IMR-90 (cell line): ENCODE measurements at regions not wholly inside any gene's neighbourhood (a gene's known extent, or its start where the extent isn't known, plus 50 kb on each side); places are given as distances from the start of the nearest gene placed in this dataset.

ENCODE experiments used
- ATAC-seq: fragments of 200-7000 bp; cut with Tn5 transposase; 2 replicates; pipeline ENCODE4 v1.9.1; 2020; ENCODE audit warnings: low read depth, mild to moderate bottlenecking, moderate library complexity
- BruUV-seq: library from RNA; stranded (reverse); fragments of 400-500 nt; replicated peaks from 2 replicates; lab custom pipeline; 2021; lab: Mats Ljungman, UMichigan
- CTCF ChIA-PET: fragments of 300-600 bp; formaldehyde crosslinking; extraction: SDS; loops from one replicate; lab custom pipeline; 2021; ENCODE audit warnings: antibody characterized with exemption; lab: Yijun Ruan, JAX
- POLR2A ChIA-PET: fragments of 300-600 bp; sonication (Branson Sonifier 250); formaldehyde crosslinking; loops from one replicate; lab custom pipeline; 2022; ENCODE audit warnings: antibody characterized with exemption; ENCODE audit not compliant: unreplicated experiment; lab: Charles Lee
- DNase-seq: peaks from one replicate; pipeline ENCODE4 v3.0.0; 2013
- H2AFZ ChIP-seq: replicated peaks from 2 replicates; pipeline ENCODE3; 2013; ENCODE audit warnings: low read length, mild to moderate bottlenecking; ENCODE audit not compliant: poor library complexity
- H2AK5ac ChIP-seq: 2 replicates; pipeline ENCODE4 v1.6.1; 2013; ENCODE audit warnings: low read depth, low read length, inconsistent platforms
- H2AK9ac ChIP-seq: replicated peaks from 2 replicates; pipeline ENCODE3; 2013; ENCODE audit warnings: mild to moderate bottlenecking, low read depth, low read length, moderate library complexity; ENCODE audit not compliant: poor library complexity
- H2BK120ac ChIP-seq: 2 replicates; pipeline ENCODE4 v1.6.1; 2013; ENCODE audit warnings: low read depth, low read length, inconsistent platforms
- H2BK15ac ChIP-seq: 3 replicates; pipeline ENCODE4 v1.6.1; 2013; ENCODE audit warnings: low read depth, low read length, inconsistent platforms
- H2BK20ac ChIP-seq: 2 replicates; pipeline ENCODE4 v1.6.1; 2013; ENCODE audit warnings: low read depth, mild to moderate bottlenecking, inconsistent platforms, low read length, moderate library complexity
- H2BK5ac ChIP-seq: 2 replicates; pipeline ENCODE4 v1.6.1; 2013; ENCODE audit warnings: mild to moderate bottlenecking, low read depth, low read length, inconsistent platforms; ENCODE audit not compliant: poor library complexity, severe bottlenecking
- H3K14ac ChIP-seq: replicated peaks from 2 replicates; pipeline ENCODE4 v1.6.1; 2013; ENCODE audit warnings: low read depth, low read length, inconsistent platforms
- H3K18ac ChIP-seq: 2 replicates; pipeline ENCODE4 v1.6.1; 2013; ENCODE audit warnings: low read depth, low read length, control low read depth
- H3K23ac ChIP-seq: 2 replicates; pipeline ENCODE4 v1.6.1; 2013; ENCODE audit warnings: low read depth, low read length, inconsistent platforms
- H3K27ac ChIP-seq: 2 replicates; pipeline ENCODE4 v1.5.1; 2013; ENCODE audit warnings: mild to moderate bottlenecking, control low read depth, low read length; ENCODE audit not compliant: insufficient read depth
- H3K27me3 ChIP-seq: 2 replicates; pipeline ENCODE4 v1.6.1; 2013; ENCODE audit warnings: low read length; ENCODE audit not compliant: control insufficient read depth, insufficient read depth
- H3K36me3 ChIP-seq: 2 replicates; pipeline ENCODE4 v1.6.1; 2013; ENCODE audit warnings: low read length, mixed read lengths; ENCODE audit not compliant: control insufficient read depth, insufficient read depth
- H3K4ac ChIP-seq: 2 replicates; pipeline ENCODE4 v1.6.1; 2013; ENCODE audit warnings: low read depth, low read length, inconsistent platforms
- H3K4me1 ChIP-seq: 2 replicates; pipeline ENCODE4 v1.6.1; 2013; ENCODE audit warnings: low read length, mixed read lengths; ENCODE audit not compliant: control insufficient read depth, insufficient read depth
- H3K4me2 ChIP-seq: 2 replicates; pipeline ENCODE4 v1.6.1; 2013; ENCODE audit warnings: low read depth, mild to moderate bottlenecking, control low read depth, low read length, moderate library complexity
- H3K4me3 ChIP-seq: 2 replicates; pipeline ENCODE4 v1.5.1; 2013; ENCODE audit warnings: low read depth, mild to moderate bottlenecking, control low read depth, low read length, moderate library complexity; ENCODE audit not compliant: insufficient read depth
- H3K56ac ChIP-seq: 2 replicates; pipeline ENCODE4 v1.6.1; 2013; ENCODE audit warnings: low read length, inconsistent platforms; ENCODE audit not compliant: insufficient read depth; ENCODE audit errors: extremely low read depth
- H3K79me1 ChIP-seq, 2 experiments: 2 replicates each; pipeline ENCODE4 v1.6.1; 2013; ENCODE audit warnings: low read length in 2 of 2, inconsistent platforms in 1 of 2, low read depth in 1 of 2
- H3K9ac ChIP-seq: 2 replicates; pipeline ENCODE4 v1.6.1; 2013; ENCODE audit warnings: low read depth, low read length, control low read depth
- H3K9me1 ChIP-seq: 2 replicates; pipeline ENCODE4 v1.6.1; 2013; ENCODE audit warnings: low read length, inconsistent platforms; ENCODE audit not compliant: insufficient read depth
- H3K9me3 ChIP-seq: 2 replicates; pipeline ENCODE4 v1.6.1; 2013; ENCODE audit warnings: low read length; ENCODE audit not compliant: control insufficient read depth, insufficient read depth
- H4K20me1 ChIP-seq: 2 replicates; pipeline ENCODE4 v1.6.1; 2013; ENCODE audit warnings: low read length, inconsistent platforms; ENCODE audit not compliant: insufficient read depth
- H4K5ac ChIP-seq: 2 replicates; pipeline ENCODE4 v1.6.1; 2013; ENCODE audit warnings: mild to moderate bottlenecking, low read depth, low read length, control low read depth
- H4K8ac ChIP-seq, 2 experiments: 2 replicates each; pipeline ENCODE4 v1.6.1; 2013; ENCODE audit warnings: low read depth in 2 of 2, low read length in 2 of 2, control low read depth in 1 of 2, inconsistent platforms in 1 of 2
- H4K91ac ChIP-seq: 2 replicates; pipeline ENCODE4 v1.6.1; 2013; ENCODE audit warnings: low read depth, low read length, inconsistent platforms; ENCODE audit not compliant: insufficient read depth
- SMC3 ChIP-seq: fragments of 150-350 bp; IDR thresholded peaks from 2 replicates; pipeline ENCODE4 v1.6.1; 2016; ENCODE audit warnings: low read depth, mild to moderate bottlenecking, antibody characterized with exemption, low read length, moderate library complexity
- WGBS, 2 experiments: methylation state at CpG; one replicate each; pipeline versions ENCODE4 v1.1.5 to v1.1.7; 2013; ENCODE audit warnings: missing lambda C conversion rate in 2 of 2; ENCODE audit not compliant: insufficient read length in 1 of 2; ENCODE audit errors: extremely low coverage in 2 of 2; 5-methylcytosine and 5-hydroxymethylcytosine counted together
- dilution Hi-C: fragments of 300-500 bp; cut with HindIII; formaldehyde crosslinking; loops from one replicate; pipeline ENCODE4 v1.14.3; 2018; ENCODE audit warnings: low sequenced_read_pairs; ENCODE audit not compliant: unreplicated experiment
- in situ Hi-C: fragments of 300-500 bp; cut with MboI; formaldehyde crosslinking; loops from 3 replicates; pipeline ENCODE4 v1.14.3; 2019; ENCODE audit warnings: low sequenced_read_pairs, inconsistent platforms, mixed read lengths
- intact Hi-C: fragments of 100-400 bp; cut with micrococcal nuclease; formaldehyde crosslinking; loops from 2 replicates; pipeline ENCODE4 v1.10.0; 2022
- TF ChIP-seq, protein P1 (sequence below): conservative IDR thresholded peaks from 2 replicates; pipeline ENCODE4 v1.5.1; 2012; ENCODE audit warnings: mild to moderate bottlenecking, low read depth, low read length, improper control_type of control experiment

DNA sequence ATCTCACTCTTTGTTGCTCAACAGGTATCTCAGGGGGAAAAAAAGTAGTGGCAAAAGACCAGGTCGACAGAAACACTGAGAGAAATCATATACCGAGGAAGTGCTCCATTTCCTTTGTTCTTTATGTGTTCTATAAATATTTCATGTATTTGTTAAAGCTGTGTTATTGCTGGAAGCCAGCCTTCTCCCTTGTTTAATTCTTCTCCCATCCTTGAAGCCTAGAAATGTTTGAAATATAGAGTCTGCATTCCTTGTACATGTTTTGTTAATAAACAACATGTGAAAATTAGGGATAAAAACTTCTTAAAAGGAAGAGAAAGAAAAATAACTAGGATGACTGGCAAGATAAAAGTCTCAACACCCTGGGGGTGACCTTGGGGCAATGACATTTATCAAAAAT is 186.2 kb downstream of the ANKRD50 start:
- H4K91ac ChIP-seq, result no peak overlapping the region
- BruUV-seq, result no TSS peak
- DNase-seq (peak; percentile 23), ATAC-seq (peak; percentile 60)
- no peak overlapping the region for H2AK9ac ChIP-seq
- peak overlapping the region; percentile 67 for H3K4me2 ChIP-seq
- intact Hi-C loops, result no loop called here
- H3K9me1 ChIP-seq, result 0 out of 2 replicates have a peak, but pooled peaks cover 3% of the 10 kb centered on the region
- H4K5ac ChIP-seq, result peak overlapping the region; percentile 25; the same call in 1 of the 2 replicates
- in situ Hi-C loops, result no loop called here
- H3K36me3 ChIP-seq, result no peaks in the 10 kb centered on the region
- dilution Hi-C loops, result no loop called here
- no peaks in the 10 kb centered on the region for H3K27me3 ChIP-seq
- no peaks in the 10 kb centered on the region for H3K9me3 ChIP-seq
- 0 out of 2 replicates have a peak overlapping the region, but pooled peaks have one; percentile 16 for H3K14ac ChIP-seq
- no peak overlapping the region for H3K9ac ChIP-seq
- no peak overlapping the region for H2BK15ac ChIP-seq
- H3K56ac ChIP-seq, result no peak overlapping the region
- H4K20me1 ChIP-seq, result no peaks in the 10 kb centered on the region
- no peak overlapping the region for H3K4me3 ChIP-seq
- no peak for TF ChIP-seq SMC3
- TF ChIP-seq, protein P1, sequence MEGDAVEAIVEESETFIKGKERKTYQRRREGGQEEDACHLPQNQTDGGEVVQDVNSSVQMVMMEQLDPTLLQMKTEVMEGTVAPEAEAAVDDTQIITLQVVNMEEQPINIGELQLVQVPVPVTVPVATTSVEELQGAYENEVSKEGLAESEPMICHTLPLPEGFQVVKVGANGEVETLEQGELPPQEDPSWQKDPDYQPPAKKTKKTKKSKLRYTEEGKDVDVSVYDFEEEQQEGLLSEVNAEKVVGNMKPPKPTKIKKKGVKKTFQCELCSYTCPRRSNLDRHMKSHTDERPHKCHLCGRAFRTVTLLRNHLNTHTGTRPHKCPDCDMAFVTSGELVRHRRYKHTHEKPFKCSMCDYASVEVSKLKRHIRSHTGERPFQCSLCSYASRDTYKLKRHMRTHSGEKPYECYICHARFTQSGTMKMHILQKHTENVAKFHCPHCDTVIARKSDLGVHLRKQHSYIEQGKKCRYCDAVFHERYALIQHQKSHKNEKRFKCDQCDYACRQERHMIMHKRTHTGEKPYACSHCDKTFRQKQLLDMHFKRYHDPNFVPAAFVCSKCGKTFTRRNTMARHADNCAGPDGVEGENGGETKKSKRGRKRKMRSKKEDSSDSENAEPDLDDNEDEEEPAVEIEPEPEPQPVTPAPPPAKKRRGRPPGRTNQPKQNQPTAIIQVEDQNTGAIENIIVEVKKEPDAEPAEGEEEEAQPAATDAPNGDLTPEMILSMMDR, result no peak
- peaks cover 6% of the 10 kb centered on the region for H3K4me1 ChIP-seq
- no peak overlapping the region for H2AK5ac ChIP-seq
- H3K79me1 ChIP-seq, result no peaks in the 10 kb centered on the region
- ChIA-PET CTCF (no interaction called here), POLR2A (no interaction called here)
- H2BK120ac ChIP-seq, result peak overlapping the region; percentile 24; the same call in 1 of the 2 replicates
- no peak overlapping the region; a peak in 1 of 4 replicates for H4K8ac ChIP-seq
- H2BK5ac ChIP-seq, result no peak overlapping the region
- no peak overlapping the region for H2AFZ ChIP-seq
- H2BK20ac ChIP-seq, result peak overlapping the region; percentile 5; the same call in 1 of the 2 replicates
- no CpG with 5 or more reads among the region's 2 CpGs for WGBS, 2 experiments
- H3K27ac ChIP-seq, result peak overlapping the region; percentile 47; the same call in 1 of the 2 replicates
- H3K18ac ChIP-seq, result peak overlapping the region; percentile 38; the same call in 1 of the 2 replicates
- H3K4ac ChIP-seq, result no peak overlapping the region
- H3K23ac ChIP-seq, result no peak overlapping the region
